ENCODE measurements at regions not wholly inside any gene's neighbourhood (a gene's known extent, or its start where the extent isn't known, plus 50 kb on each side); places are given as distances from the start of the nearest gene placed in this dataset.
"Not testable (repeated sequence)": the region's sequence is repeated elsewhere in the genome, so short reads cannot be mapped to it uniquely, and the experiment has no call there.

- H3K4me1 ChIP-seq, result no peaks in the 10 kb centered on the region
- no peak overlapping the region for H3K27ac ChIP-seq
- TF ChIP-seq CTCF (IDR thresholded peaks at IDR 0.05), result no peak
- H3K36me3 ChIP-seq, result no peaks in the 10 kb centered on the region
- DNase-seq, result no peak
- H3K27me3 ChIP-seq, result no peaks in the 10 kb centered on the region
- no peaks in the 10 kb centered on the region for H3K9me3 ChIP-seq
- no peak overlapping the region for H3K4me3 ChIP-seq
- H3K9ac ChIP-seq (ENCODE audit: low read depth in 2 of 2, low read length in 2 of 2), result no peak overlapping the region
- intact Hi-C loops (cut with DNase I), result no loop called here
Observed at GRCh38 chr3:62948921-62949320, 73.7 kb upstream of the CADPS start.

- H3K36me3 ChIP-seq, result no peaks in the 10 kb centered on the region
- no peak for TF ChIP-seq CTCF (IDR thresholded peaks at IDR 0.05)
- no peaks in the 10 kb centered on the region for H3K27me3 ChIP-seq
- no peak overlapping the region for H3K27ac ChIP-seq
- no peaks in the 10 kb centered on the region for H3K9me3 ChIP-seq
- no peak overlapping the region for H3K9ac ChIP-seq (ENCODE audit: low read depth in 2 of 2, low read length in 2 of 2)
- no peaks in the 10 kb centered on the region for H3K4me1 ChIP-seq
- intact Hi-C loops (cut with DNase I), result no loop called here
- no peak overlapping the region for H3K4me3 ChIP-seq
- no peak for DNase-seq
Observed at GRCh38 chr3:62950210-62950609, 75.0 kb upstream of the CADPS start.

GRCh38 chr3:62951037-62951613, 75.9 kb upstream of the CADPS start:
- Histone ChIP-seq H3K36me3 (no peaks in the 10 kb centered on the region), H3K27me3 (no peaks in the 10 kb centered on the region), H3K27ac (no peak overlapping the region), H3K4me3 (no peak overlapping the region), H3K9me3 (no peaks in the 10 kb centered on the region), H3K4me1 (no peaks in the 10 kb centered on the region), H3K9ac (ENCODE audit: low read depth in 2 of 2, low read length in 2 of 2) (no peak overlapping the region)
- no peak for DNase-seq
- intact Hi-C loops (cut with DNase I), result no loop called here
- no peak for TF ChIP-seq CTCF (IDR thresholded peaks at IDR 0.05)

GRCh38 chr3:62951880-62952279, 76.7 kb upstream of the CADPS start:
- H3K36me3 ChIP-seq; H3K4me1 ChIP-seq; H3K27me3 ChIP-seq; H3K27ac ChIP-seq; H3K9ac ChIP-seq (ENCODE audit: low read depth in 2 of 2, low read length in 2 of 2); intact Hi-C loops (cut with DNase I); H3K4me3 ChIP-seq; H3K9me3 ChIP-seq; DNase-seq: not testable (repeated sequence)

- intact Hi-C loops (cut with DNase I), result no loop called here
- TF ChIP-seq CTCF (IDR thresholded peaks at IDR 0.05), result no peak
- DNase-seq, result no peak
- Histone ChIP-seq H3K36me3 (no peaks in the 10 kb centered on the region), H3K4me3 (no peak overlapping the region), H3K27me3 (no peaks in the 10 kb centered on the region), H3K9ac (ENCODE audit: low read depth in 2 of 2, low read length in 2 of 2) (no peak overlapping the region), H3K4me1 (no peaks in the 10 kb centered on the region), H3K27ac (no peak overlapping the region), H3K9me3 (no peaks in the 10 kb centered on the region)
Observed at GRCh38 chr3:62954580-62954979, 79.4 kb upstream of the CADPS start.

- Histone ChIP-seq H3K4me1 (no peaks in the 10 kb centered on the region), H3K4me3 (no peak overlapping the region), H3K9ac (ENCODE audit: low read depth in 2 of 2, low read length in 2 of 2) (no peak overlapping the region), H3K9me3 (no peaks in the 10 kb centered on the region), H3K36me3 (no peaks in the 10 kb centered on the region), H3K27me3 (no peaks in the 10 kb centered on the region), H3K27ac (no peak overlapping the region)
- intact Hi-C loops (cut with DNase I), result no loop called here
- no peak for DNase-seq
- no peak for TF ChIP-seq CTCF (IDR thresholded peaks at IDR 0.05)
Observed at GRCh38 chr3:62955126-62955525, 79.9 kb upstream of the CADPS start.

Data from colonic mucosa (tissue), 4 donors.